ENCODE measurements at regions not wholly inside any gene's neighbourhood (a gene's known extent, or its start where the extent isn't known, plus 50 kb on each side); places are given as distances from the start of the nearest gene placed in this dataset.
A peak's percentile ranks its signal among the peaks of the same experiment; 100 is the strongest.
"Not testable (repeated sequence)": the region's sequence is repeated elsewhere in the genome, so short reads cannot be mapped to it uniquely, and the experiment has no call there.

- DNase-seq: peak; percentile 65
Observed at GRCh38 chr20:50453533-50454244, 56.5 kb upstream of the PTPN1 start.

DNA sequence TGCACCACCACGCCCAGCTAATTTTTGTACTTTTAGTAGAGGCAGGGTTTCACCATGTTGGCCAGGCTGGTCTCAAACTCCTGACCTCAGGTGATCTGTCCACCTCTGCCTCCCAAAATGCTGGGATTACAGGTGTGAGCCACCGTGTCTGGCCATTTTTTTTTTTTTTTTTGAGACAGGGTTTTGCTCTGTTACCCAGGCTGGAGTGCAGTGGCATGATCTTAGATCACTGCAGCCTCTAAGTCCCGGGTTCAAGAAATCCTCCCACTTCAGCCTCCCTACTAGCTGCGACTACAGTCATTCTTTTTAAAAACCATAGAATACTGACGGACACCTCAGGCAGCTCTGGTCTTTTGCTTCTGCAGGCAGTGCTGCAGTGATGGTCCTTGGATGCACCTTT, 54.9 kb upstream of the PTPN1 start:
- not testable (repeated sequence) for DNase-seq

- no peak for DNase-seq
Observed at GRCh38 chr20:50455656-50456451, 54.3 kb upstream of the PTPN1 start.

GRCh38 chr20:50456452-50457324, 53.5 kb upstream of the PTPN1 start:
- no peak for DNase-seq

- no peak for DNase-seq
Observed at GRCh38 chr20:50459124-50459918, 50.9 kb upstream of the PTPN1 start.

DNA sequence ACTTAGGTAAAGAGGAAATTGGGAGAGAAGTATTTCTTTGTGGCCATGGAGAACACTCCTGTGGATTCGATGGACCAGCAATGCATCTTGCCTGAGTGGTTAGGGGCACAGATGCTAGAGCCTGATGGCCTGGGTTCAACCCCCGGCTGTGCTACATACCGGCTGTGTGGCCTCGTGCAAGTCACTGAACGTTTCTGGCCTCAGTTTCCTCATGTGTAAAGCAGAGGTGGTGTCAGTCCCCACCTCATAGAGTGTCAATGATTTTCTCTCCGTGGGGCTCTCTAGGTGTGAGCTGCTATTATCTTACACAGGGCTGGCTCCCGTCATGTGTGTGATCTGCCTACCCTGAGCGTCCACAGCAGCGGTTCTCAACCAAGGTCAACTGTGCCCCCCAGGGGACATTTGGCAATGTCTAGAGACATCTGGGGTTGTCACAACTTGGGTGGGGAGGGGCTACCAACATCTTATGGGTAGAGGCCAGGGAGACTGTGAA, 50.0 kb upstream of the PTPN1 start:
- DNase-seq: no peak

Data from islet precursor cell (in vitro differentiated cells).